GM18870 (cell line): ENCODE measurements at regions not wholly inside any gene's neighbourhood (a gene's known extent, or its start where the extent isn't known, plus 50 kb on each side); places are given as distances from the start of the nearest gene placed in this dataset.
"Not testable (repeated sequence)": the region's sequence is repeated elsewhere in the genome, so short reads cannot be mapped to it uniquely, and the experiment has no call there.

Experiments used
- ATAC-seq: cut with Tn5 transposase; IDR thresholded peaks from one replicate; pipeline ENCODE4 v1.9.1; 2021; ENCODE audit warnings: moderate library complexity; ENCODE audit not compliant: unreplicated experiment

DNA sequence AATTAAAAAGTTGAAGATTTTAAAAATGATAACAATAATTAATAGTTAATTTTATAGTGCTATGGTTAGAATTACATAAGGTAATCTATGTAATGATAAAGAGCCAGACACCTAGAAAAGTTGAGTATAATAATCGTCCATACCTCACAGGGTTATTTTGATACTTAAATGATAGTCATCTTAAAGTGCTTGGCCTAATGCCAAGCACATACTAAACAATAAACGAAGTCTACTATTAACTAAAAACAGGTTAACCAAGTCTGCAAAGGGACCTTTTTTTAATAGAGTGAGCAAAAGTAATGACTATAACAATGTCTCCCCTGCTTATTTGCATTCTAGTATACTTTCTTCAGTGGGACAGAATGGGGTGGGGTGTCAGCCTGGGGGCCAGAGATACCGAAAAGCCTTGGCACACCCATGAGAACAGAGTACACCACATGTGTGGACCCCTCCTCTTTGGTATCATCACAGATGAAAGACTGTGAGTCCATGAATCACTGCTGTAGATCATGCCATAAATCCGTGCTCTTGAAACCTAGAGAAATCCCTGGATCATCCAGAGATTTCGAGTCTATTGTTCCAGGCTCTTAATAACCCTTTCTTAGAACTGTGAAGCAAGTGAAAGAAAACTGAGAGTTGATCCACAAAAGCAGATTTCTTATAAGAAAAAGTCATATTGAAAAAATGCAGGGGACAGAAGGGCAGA lies 249.5 kb downstream of the PRELID2 start:
- ATAC-seq: no peak

DNA sequence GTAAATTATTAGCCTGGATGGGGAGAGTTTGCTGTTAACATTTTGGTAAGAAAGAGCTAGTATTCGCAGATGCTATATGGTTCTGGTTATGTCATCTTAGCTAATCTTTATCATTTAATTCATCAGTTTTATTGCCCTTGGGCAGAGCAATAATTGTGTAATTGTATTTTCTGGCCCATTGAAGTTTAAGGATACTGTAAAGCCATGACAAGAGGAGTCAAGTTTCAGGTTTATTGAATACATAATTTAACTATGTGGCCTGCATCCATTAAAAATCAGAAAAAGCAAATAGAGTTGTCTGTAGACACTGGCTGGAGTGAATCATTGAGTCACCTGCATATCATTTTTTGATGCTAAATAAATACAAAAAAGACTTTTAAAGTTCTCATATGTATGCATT lies 255.8 kb downstream of the PRELID2 start:
- ATAC-seq: no peak

DNA sequence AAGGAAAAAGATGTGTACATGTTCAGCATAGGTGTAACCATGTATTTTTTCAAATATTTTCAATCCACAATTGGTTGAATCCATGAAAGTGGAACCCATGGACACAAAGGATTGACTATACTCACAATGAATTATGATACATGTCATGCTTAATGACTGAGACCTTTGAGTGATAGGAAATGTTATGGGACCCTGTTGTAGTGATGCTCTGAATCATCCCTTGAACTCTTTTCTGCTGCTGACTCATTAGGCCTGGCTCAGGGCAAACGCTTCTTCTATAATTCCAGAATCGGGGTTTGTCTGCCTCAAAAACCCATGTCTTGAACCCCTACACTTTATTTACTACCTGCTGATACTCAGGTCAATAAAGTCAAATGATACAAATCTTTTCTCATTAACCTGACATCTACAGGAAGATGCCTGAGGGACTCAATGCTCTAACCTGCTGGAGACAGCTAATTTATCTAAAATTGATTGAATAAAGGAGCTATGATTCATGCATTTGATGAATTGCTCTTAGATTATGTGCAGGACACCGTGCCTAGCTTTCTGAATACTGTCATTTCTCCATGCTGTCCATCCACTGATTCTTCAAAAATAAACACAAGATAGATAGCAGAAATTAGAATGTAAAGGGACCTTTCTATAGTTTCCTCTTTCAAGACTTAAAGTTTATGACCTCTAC lies 260.1 kb downstream of the PRELID2 start:
- ATAC-seq: no peak

DNA sequence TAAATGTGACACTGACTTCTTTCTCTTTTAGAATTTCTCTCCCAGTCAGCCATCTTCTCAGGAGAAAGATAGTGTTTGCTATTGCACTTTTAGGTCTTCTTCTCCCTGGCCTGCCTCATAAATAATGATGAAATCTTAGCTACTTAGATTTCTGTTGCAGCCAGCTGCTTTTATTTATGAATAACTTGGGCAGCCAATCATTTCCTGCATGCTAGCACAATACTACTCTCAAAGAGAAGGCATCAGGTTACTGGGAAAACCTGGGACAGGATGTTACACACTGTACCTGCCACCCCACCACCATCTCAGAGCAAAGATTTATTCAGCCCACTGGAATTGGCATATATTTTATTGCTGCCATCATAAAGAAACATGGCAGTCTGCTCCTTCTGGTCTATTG lies 266.6 kb downstream of the PRELID2 start:
- ATAC-seq: no peak

DNA sequence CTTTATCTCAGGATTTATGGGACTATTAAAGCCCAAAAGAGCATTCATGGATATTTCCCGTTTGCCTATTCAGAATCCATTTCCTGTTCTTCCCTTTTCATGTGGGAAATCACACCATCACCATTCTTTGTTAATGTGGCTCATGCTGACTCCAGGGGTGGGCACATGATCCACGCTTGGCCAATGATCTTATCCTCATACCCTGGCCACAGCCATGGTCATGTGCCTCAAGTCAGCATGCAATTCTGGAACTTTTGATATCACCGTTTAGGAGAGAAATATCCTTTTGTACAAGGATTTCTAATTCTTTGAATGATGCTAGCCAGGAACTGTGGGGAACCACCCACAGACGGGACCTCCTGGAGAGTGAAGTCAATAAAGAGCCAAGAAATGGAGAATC lies 272.2 kb downstream of the PRELID2 start:
- no peak for ATAC-seq

DNA sequence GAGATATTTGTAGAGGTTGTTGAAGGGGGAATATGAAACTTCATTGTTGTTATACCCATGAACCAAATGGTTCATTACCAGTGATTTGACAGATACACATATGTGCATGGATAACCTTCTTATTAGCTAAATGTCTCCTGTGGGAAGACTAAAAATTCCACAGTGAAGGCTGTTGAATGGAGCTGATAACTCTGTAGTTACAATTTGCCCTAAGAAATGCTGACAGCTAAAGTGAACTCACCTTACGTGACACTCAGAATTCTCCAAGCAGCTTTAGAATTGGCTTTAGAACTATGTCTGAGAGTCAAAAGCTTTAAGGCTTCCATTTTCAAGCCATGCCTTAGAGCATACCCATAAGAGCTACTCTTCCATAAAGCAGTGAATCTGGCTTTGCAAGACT lies 276.9 kb downstream of the PRELID2 start:
- no peak for ATAC-seq

DNA sequence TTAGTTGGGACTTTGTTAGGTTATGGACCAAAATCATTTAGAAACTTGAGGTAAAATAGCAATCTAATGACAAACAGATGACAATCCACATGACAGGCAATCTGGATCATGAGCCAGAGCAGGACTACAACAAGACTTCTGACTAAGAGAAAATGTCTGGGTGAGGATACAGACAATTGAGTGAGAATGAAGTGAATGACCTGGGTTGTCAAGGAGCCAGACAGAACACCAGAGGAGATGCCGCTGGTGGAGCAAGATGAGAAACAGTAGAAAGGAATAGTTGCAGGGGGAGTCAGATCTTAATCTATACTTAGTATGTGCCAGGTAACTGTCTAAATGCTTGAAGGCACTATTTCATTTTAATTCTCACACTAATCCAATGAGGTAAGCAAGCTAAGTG lies 277.8 kb downstream of the PRELID2 start:
- no peak for ATAC-seq

DNA sequence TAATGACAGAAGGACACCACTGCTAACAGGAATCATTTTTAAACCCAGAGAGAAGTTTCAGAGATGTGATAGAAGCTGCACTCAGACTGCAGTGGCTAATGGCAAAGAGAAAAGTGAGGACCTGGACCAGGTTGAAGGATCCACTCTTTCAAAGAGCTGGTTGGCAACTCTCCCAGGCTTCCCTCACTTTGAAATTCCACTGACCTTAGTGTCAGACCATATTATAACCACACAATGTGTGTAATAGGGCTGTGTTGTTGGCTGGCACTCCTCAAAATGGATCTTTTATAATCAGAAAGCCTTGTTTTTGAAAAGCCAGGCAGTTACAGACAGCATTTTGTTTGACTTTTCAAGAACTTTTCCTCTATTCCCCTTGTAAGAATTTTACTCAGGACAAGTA lies 280.7 kb downstream of the PRELID2 start:
- ATAC-seq: no peak

DNA sequence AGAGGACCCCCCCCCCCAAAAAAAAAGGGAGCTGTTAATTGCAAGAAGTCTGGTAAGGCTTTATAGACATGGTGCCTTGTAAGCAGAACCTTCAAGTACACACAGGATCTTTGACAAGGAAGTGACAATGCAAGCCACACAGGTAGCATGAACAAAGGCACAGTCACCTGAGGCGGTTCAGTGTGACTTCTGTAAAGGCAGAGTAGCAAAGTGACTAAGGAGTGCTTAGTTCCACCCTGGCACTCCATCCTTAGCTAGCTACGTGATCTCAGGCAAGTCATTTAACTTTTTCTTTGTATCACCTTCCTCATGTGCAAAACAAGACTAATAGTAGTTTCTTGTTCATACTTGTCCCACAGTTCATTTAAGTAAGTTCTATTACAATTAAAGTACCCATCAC lies 282.0 kb downstream of the PRELID2 start:
- ATAC-seq: no peak

DNA sequence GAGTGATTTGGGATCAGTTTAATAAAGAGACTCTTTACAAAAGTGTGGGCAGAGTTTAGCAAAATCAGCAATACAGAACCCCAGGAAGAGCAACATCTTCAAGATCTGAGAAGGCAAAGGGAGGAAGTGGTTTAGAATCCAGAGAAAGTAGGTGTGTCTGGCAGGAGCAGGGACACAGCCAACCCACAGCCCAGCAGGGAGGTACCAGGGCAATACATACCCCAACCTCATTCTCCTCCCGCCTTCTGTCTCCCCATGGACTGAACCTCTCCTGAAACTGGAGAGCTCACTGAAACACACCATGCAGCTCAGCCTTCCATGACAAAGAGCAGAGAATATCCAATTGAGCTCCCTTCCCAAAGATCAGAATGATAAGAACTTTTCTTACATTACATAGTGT lies 283.4 kb downstream of the PRELID2 start:
- ATAC-seq: no peak

DNA sequence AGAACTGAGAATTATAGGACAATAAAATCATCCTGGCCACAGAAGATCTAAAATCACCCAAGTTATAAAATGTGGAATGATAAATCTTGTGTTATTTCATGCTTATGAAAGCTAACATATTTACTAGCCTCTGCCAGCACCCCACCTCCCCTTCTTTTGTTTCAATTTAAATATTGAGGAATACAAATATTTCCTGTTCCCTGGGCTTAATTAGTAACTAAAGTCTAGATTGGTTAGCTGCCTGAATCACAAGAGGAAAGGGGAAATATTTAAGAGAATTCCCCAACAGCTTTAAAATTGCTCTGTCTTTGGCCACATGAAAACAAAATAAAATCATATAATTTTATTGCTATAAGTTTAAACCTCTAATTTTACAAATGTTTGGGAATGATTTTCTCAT lies 287.0 kb downstream of the PRELID2 start:
- no peak for ATAC-seq

DNA sequence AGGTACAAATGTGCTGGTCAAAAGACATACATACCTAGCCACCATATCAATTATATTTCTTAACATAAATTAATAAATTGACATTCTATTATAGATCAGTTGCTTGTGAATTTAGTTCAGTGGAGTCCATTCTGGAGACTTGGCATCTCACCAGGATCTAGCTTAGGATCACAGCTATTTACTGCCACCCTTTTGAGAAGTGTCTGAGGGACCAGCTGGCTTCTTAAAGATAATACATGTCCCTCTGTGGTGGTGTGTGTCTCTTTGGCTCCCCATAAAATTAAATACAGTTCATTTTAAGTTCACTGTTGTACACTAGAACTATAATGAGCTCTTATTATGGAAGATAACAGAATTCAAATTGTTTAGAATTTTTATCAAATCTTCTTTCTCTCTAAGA lies 290.7 kb downstream of the PRELID2 start:
- no peak for ATAC-seq

DNA sequence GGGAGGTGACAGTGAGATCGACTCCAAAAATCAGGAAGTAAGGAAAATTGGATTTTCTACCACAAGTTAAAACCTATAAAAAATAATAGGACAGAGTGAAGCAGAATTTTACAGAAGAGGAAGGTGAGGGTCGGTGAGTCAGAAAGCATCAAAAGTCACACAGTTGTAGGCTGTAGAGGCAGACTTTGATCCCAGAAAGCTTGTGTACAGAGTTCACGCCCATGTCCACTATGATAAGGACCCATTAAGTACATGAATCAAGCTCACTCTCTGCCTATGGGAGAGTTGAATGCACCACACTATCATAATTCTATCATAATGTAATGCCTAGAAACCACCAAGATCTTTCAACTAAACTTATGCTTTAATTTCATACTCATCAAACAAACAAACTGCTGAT lies 291.2 kb downstream of the PRELID2 start:
- no peak for ATAC-seq

DNA sequence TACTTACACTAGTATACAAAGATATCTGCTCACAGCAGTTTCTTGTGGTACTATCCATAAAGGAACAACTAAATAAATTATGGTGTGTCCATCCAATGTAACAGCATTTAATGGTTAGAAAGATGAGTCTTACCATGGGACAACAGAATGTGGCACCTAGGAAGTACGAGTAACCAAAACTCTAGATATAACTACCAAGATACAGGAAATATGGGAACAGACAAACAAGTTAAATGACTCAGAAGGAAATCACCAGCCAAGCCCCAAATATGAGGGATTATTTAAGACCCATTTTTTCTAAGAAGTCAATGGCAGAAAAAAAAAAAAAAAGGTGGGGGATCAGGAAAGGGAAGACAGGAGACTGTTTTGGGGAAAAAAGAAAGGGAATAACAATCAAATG lies 294.8 kb downstream of the PRELID2 start:
- ATAC-seq: no peak

DNA sequence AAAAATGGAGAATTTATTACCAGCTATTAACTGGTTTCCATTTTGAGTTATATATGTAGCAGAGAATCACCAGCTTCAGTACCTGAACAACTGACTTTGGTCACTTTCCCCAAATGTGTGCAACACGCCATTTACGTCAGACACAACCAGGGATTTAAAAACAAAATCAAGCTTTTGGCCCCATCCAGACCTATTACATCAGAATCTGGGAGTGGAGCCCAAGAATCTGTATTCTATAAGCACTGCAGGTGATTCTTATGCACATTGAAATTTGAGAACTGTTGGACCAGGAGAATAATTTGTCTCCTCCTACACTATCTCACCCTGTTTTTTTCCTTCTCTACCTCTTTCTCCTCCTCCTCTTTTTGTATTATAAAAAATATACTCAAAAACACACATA lies 295.9 kb downstream of the PRELID2 start:
- ATAC-seq: no peak

DNA sequence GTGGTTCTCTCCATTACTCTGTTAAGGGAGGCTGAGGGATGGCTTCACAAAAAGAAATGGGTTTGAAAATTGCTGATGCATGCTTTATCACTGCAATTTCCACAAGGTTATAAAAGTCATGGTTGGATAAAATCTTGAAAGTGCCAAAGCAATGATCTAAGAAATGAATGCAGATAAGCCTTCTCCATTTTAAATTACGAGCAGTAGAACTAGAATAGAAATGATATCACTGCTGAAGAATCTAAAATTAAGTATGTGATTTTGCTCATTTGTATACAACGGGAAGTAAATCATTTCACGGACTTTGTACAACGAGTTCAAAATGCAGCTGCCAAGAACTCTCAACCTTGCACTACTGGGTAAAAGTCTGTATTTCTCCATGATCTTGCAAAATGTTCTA lies 299.0 kb downstream of the PRELID2 start:
- no peak for ATAC-seq

DNA sequence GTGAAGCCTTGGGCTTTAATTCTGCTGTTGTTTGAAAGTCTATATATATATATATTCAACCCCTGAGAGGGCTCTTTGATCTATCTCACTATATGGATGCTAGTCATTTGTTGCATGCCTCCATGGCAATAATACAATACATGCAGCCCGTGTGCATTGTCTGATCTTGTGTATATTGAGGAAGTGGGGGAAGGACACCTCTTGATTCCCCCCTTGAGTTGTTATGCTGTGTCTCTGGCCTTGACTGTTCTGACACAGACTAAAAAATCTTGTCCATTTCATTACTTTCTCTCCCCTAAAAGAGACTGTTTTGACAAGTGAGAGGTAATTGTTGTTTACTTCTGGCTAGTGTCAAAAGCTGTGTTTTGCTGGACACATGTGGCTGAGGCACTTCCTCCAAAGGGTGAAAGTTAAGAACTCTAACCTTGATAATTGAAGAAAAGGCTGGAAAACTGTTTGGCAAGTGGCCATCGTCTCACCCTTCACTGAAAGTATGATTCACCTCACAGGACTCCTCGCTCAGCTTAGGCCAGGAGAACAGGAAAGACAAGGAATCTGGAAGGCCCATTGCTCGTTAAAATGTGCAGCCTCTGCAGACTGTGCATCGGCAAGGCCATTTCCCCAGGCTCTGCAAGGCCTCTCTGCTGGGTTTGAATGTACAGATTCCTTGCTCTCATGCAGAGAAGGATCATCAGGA lies 304.0 kb downstream of the PRELID2 start:
- no peak for ATAC-seq

DNA sequence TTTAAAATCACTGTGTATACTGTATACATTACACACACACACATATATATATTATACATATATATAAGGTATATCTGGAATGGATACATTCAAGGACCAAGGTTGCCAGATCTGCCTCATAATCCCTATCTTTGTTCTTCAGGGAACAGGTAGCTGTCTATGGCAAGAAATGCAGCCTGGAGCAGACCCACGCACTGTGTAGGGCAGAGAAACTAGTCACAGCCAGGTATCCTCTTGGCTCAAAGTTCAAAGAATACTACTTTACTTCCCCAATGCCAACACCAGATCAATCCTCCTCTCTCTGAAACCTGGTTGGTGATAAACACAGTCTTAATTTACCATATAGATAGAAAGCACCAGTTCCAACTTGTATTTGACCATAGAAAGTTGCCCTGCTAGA lies 313.6 kb downstream of the PRELID2 start:
- no peak for ATAC-seq

DNA sequence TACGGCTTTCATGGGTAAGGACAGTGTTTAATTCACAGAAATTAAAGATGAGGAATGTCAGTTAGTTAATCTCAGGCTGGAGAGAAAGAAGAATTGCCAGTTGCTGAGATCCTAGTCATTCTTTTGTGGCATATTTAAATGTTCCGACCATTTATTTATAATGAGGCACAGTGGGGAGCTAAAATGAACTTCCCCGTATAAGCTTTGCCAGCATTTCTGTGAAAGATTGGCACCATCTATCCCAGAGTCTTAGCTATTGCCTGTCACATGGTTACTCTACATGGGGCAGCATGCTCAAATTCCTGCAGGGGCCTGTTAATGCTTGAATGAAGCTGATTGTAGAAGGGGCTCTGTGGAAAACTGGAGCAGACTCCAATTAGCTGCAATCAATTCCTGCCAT lies 314.1 kb downstream of the PRELID2 start:
- no peak for ATAC-seq

DNA sequence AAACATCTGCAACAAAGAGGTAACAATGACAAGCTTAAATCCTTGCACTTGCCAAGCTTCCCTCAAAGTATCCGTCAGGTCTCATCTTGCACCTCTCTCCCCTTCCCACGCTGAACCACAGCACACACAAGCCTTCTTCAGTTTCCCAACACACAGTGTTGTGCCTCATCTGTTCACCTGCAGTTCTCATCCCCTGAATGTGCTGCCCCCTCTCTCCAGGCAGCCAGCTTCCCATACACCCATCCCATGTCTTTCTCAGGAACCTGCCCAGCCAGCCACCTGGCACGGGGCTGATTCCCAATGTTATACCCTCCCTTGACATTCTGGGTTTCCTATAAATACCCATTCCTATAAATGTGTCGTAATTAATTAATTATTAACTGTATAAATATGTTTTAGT lies 314.8 kb downstream of the PRELID2 start:
- no peak for ATAC-seq

DNA sequence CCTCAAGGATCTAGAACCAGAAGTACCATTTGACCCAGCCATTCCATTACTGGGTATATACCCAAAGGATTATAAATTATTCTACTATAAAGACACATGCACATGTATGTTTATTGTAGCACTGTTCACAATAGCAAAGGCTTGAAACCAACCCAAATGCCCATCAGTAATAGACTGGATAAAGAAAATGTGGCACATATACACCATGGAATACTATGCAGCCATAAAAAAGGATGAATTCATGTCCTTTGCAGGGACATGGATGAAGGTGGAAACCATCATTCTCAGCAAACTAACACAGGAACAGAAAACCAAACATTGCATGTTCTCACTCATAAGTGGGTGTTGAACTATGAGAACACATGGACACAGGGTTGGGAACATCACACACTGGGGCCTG lies 317.6 kb downstream of the PRELID2 start:
- not testable (repeated sequence) for ATAC-seq

DNA sequence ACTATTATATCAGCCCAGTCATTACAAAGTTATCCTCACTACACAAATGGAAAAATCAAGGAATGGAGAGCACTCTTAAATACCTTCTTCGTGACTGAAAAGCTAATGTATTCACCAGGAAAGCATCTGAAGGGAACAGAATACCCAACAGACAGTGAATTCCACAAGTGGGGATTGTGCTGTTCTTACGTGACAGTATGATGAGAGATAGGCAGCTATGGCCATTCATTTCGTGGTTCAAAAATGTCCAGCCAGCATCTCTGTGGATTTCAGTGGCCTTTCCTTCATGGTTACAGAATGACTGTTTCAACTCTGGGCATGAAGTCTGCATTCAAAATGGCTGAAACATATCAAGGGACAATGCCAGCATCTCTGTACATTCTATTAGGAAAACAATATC lies 323.8 kb downstream of the PRELID2 start:
- no peak for ATAC-seq
